ENCODE measurements at regions not wholly inside any gene's neighbourhood (a gene's known extent, or its start where the extent isn't known, plus 50 kb on each side); places are given as distances from the start of the nearest gene placed in this dataset.

DNA sequence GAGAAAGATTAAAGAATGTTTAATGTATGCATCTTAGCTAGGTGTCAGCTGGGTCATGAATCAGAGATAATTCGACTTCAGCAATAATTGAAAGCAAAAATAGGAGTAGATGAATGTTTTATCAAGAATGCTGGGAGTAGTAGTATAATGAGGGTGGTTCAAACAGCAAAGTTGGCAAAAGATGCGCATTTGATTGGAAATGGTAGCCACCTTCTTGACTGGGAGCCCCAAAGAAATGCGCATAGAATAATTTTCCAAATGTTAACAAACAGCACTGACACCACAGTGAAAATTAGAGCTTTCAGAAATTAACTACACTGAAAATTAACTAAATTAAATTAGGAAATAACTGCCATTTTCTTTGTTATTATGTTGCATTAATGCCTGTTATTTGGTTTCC lies 195.8 kb downstream of the TUSC7 start:
- no peak for TF ChIP-seq EZH2 (IDR thresholded peaks at IDR 0.05; ENCODE audit: insufficient read depth, poor library complexity, severe bottlenecking)
- TF ChIP-seq EZH2phosphoT487 (IDR thresholded peaks at IDR 0.05; ENCODE audit: insufficient read depth, low read depth), result no peak

Measured in GM23248 (cell line).